Heart right ventricle (tissue), 16 donors: ENCODE measurements at regions not wholly inside any gene's neighbourhood (a gene's known extent, or its start where the extent isn't known, plus 50 kb on each side); places are given as distances from the start of the nearest gene placed in this dataset.

Source experiments
- ATAC-seq, 8 donors: fragments of 200-7000 bp; cut with Tn5 transposase; one replicate each; pipeline ENCODE4 v1.9.1; 2020; ENCODE audit warnings: mild to moderate bottlenecking in 8 of 8, moderate library complexity in 8 of 8, moderate number of reproducible peaks in 1 of 8
- DNase-seq, 2 donors: peaks; one replicate each; pipeline ENCODE4 v3.0.0-alpha.2; 2020
- H3K27ac ChIP-seq, 10 donors: fragments of 200-600 bp; sonication (generic) in 2 of 10; one replicate each; pipeline versions ENCODE4 v1.5.0 to v1.8.0; 2020 to 2022; ENCODE audit warnings: mild to moderate bottlenecking in 3 of 10
- H3K27me3 ChIP-seq, 7 donors: fragments of 200-600 bp; one replicate each; pipeline ENCODE4 v1.8.0; 2021 to 2022; ENCODE audit warnings: mild to moderate bottlenecking in 2 of 7
- H3K36me3 ChIP-seq, 9 donors: fragments of 200-600 bp; sonication (generic) in 1 of 9; one replicate each; pipeline versions ENCODE4 v1.5.0 to v1.8.0; 2020 to 2022; ENCODE audit warnings: mild to moderate bottlenecking in 2 of 9
- H3K4me1 ChIP-seq, 9 donors: fragments of 200-600 bp; sonication (generic) in 1 of 9; one replicate each; pipeline versions ENCODE4 v1.5.0 to v1.8.0; 2020 to 2022; ENCODE audit warnings: mild to moderate bottlenecking in 4 of 9
- H3K4me3 ChIP-seq, 10 donors: fragments of 200-600 bp; sonication (generic) in 2 of 10; one replicate each; pipeline versions ENCODE4 v1.5.0 to v1.8.0; 2020 to 2022; ENCODE audit warnings: mild to moderate bottlenecking in 7 of 10, moderate library complexity in 2 of 10
- H3K9me3 ChIP-seq, 11 donors: fragments of 200-600 bp in 10 of 11; sonication (generic) in 2 of 11; one replicate each; pipeline versions ENCODE4 v1.5.0 to v1.8.0; 2013 to 2022; ENCODE audit warnings: mild to moderate bottlenecking in 2 of 11, control low read depth in 1 of 11, moderate library complexity in 1 of 11
- WGBS, 2 donors: extraction: QIAGEN DNeasy Blood & Tissue Kit; methylation state at CpG; one replicate each; pipeline ENCODE4 v1.1.7; 2013; ENCODE audit warnings: inconsistent platforms in 1 of 2; 5-methylcytosine and 5-hydroxymethylcytosine counted together
- intact Hi-C, 10 donors: fragments of 100-400 bp; cut with DNase I; formaldehyde crosslinking; loops; one replicate each; pipeline versions ENCODE4 v1.11.1 to v1.14.2; 2022
- TF ChIP-seq, protein P1 (sequence below), 9 donors: fragments of 200-600 bp; sonication (generic) in 2 of 9; IDR thresholded peaks; one replicate each; pipeline versions ENCODE4 v1.5.0 to v1.8.0; 2021 to 2022; ENCODE audit warnings: antibody characterized with exemption in 9 of 9, mild to moderate bottlenecking in 5 of 9, moderate library complexity in 1 of 9
- donor health status: Arrhythmogenic right ventricular cardiomyopathy.
- donor health status: ischemic (EF 13 %, LVEDD 7.1; RV severe dilation, severe dysfunction).
- donor health status: healthy with polysubstance abuse.
- donor health status: DM: no; HTN: yes; CAD: no.
- donor health status: DM: no; HTN: no; CAD: no.
- donor health status: ischemic (EF 25% LVEDD 6.9; RV normal size, moderate dysfunction).
- donor health status: ischemic (EF 25% LVEDD 5.7; RV mildly dilated, moderate dysfunction).
- donor health status: healthy.
- donor health status: DM: yes; HTN: yes; CAD: no.
- donor health status: Ischemic cardiomyopathy.
- donor health status: ischemic (EF 35%, LVEDD 5.7; RV mildly dilated, moderate dysfunction).
- donor health status: nonischemic (EF 11% LVEDD 7.7; RV severe dilation, severe dysfunction).
- donor health status: DM: yes; HTN: yes; CAD: no.
- donor health status: PGD.
- donor health status: ischemic (EF 29% LVEDD 5.4; RV normal size, mild dysfunction).
- donor health status: nonischemic (EF 23%, LVEDD 6.1; RV moderate dilation, normal function).

- TF ChIP-seq, protein P1, sequence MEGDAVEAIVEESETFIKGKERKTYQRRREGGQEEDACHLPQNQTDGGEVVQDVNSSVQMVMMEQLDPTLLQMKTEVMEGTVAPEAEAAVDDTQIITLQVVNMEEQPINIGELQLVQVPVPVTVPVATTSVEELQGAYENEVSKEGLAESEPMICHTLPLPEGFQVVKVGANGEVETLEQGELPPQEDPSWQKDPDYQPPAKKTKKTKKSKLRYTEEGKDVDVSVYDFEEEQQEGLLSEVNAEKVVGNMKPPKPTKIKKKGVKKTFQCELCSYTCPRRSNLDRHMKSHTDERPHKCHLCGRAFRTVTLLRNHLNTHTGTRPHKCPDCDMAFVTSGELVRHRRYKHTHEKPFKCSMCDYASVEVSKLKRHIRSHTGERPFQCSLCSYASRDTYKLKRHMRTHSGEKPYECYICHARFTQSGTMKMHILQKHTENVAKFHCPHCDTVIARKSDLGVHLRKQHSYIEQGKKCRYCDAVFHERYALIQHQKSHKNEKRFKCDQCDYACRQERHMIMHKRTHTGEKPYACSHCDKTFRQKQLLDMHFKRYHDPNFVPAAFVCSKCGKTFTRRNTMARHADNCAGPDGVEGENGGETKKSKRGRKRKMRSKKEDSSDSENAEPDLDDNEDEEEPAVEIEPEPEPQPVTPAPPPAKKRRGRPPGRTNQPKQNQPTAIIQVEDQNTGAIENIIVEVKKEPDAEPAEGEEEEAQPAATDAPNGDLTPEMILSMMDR (IDR thresholded peaks at IDR 0.05), result no peak
- H3K27ac ChIP-seq, result peak overlapping the region in 1 of 10 donors; percentile 24
Observed at GRCh38 chr6:74287932-74288331, 591.9 kb downstream of the CD109 start.

GRCh38 chr6:74287441-74287840 lies 591.4 kb downstream of the CD109 start:
- TF ChIP-seq, protein P1 (IDR thresholded peaks at IDR 0.05), result no peak
- Histone ChIP-seq H3K27ac (peak overlapping the region in 1 of 10 donors; percentile 24), H3K4me3 (no peak overlapping the region), H3K4me1 (peaks cover 0 to 8% (median 0%) of the 10 kb centered on the region in 9 donors), H3K27me3 (no peaks in the 10 kb centered on the region), H3K9me3 (peaks cover 0 to 6% (median 0%) of the 10 kb centered on the region in 11 donors), H3K36me3 (no peaks in the 10 kb centered on the region)
- no peak for ATAC-seq
- intact Hi-C loops, result no loop called here
- DNase-seq, result no peak
- 84 to 89% methylated on average over 2 of the region's 2 CpGs for WGBS, 2 donors

More at GRCh38 chr6:74287932-74288331, 591.9 kb downstream of the CD109 start:
- H3K27me3 ChIP-seq, result no peaks in the 10 kb centered on the region
- WGBS, 2 donors, result 60 to 77% methylated on average over 3 of the region's 3 CpGs
- H3K4me1 ChIP-seq, result peaks cover 0 to 8% (median 0%) of the 10 kb centered on the region in 9 donors
- no peak overlapping the region for H3K4me3 ChIP-seq
- DNase-seq, result peak in 1 of 2 donors; percentile 34
- intact Hi-C loops, result no loop called here
- H3K9me3 ChIP-seq, result peaks cover 0 to 11% (median 0%) of the 10 kb centered on the region in 11 donors
- H3K36me3 ChIP-seq, result no peaks in the 10 kb centered on the region
- peak in 4 of 8 donors; percentile 38 to 80 (median 53) for ATAC-seq

DNA sequence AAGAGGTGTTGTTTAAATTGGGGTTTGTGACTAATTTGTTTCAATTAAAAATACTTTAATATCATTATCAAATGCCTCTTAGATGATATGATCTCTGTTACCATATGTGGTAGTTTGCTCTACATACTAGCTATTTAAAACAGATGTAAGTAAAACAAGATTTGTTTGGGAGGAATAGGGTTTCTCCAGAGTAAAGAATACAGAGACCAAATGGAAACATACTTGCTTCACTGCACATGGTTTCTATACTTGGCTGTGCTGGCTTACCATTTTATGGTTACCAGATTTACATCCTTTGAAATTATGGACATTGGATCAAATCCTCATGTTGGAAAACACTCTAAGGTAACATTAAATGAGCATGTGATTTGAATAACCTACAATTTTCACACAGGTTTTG lies 588.3 kb downstream of the CD109 start:
- ATAC-seq, result no peak
- peaks cover 0 to 8% (median 0%) of the 10 kb centered on the region in 9 donors for H3K4me1 ChIP-seq
- no peaks in the 10 kb centered on the region for H3K9me3 ChIP-seq
- no peaks in the 10 kb centered on the region for H3K36me3 ChIP-seq
- H3K27ac ChIP-seq, result no peak overlapping the region
- TF ChIP-seq, protein P1 (IDR thresholded peaks at IDR 0.05), result no peak
- intact Hi-C loops, result no loop called here
- no peaks in the 10 kb centered on the region for H3K27me3 ChIP-seq
- H3K4me3 ChIP-seq, result no peak overlapping the region
- no peak for DNase-seq

GRCh38 chr6:74283532-74283931 lies 587.5 kb downstream of the CD109 start:
- Histone ChIP-seq H3K27me3 (no peaks in the 10 kb centered on the region), H3K36me3 (no peaks in the 10 kb centered on the region), H3K4me3 (no peak overlapping the region), H3K9me3 (no peaks in the 10 kb centered on the region), H3K4me1 (peaks cover 0 to 4% (median 0%) of the 10 kb centered on the region in 9 donors), H3K27ac (no peak overlapping the region)
- TF ChIP-seq, protein P1 (IDR thresholded peaks at IDR 0.05), result no peak
- intact Hi-C loops, result no loop called here
- no peak for ATAC-seq
- 36 to 39% methylated on average over 3 of the region's 3 CpGs for WGBS, 2 donors
- no peak for DNase-seq
